B cell (primary cell): ENCODE measurements at regions not wholly inside any gene's neighbourhood (a gene's known extent, or its start where the extent isn't known, plus 50 kb on each side); places are given as distances from the start of the nearest gene placed in this dataset.

ENCODE experiments used
- EZH2 ChIP-seq: IDR thresholded peaks from 2 replicates; pipeline ENCODE4 v1.6.1; 2012; ENCODE audit warnings: borderline replicate concordance, low read depth, mild to moderate bottlenecking, moderate library complexity, low read length; ENCODE audit not compliant: insufficient read depth, poor library complexity, severe bottlenecking
- TF ChIP-seq, protein P1 (sequence below): fragments of 200-600 bp; IDR thresholded peaks from one replicate; pipeline ENCODE4 v1.8.0; 2022; ENCODE audit warnings: antibody characterized with exemption, mild to moderate bottlenecking

- TF ChIP-seq, protein P1, sequence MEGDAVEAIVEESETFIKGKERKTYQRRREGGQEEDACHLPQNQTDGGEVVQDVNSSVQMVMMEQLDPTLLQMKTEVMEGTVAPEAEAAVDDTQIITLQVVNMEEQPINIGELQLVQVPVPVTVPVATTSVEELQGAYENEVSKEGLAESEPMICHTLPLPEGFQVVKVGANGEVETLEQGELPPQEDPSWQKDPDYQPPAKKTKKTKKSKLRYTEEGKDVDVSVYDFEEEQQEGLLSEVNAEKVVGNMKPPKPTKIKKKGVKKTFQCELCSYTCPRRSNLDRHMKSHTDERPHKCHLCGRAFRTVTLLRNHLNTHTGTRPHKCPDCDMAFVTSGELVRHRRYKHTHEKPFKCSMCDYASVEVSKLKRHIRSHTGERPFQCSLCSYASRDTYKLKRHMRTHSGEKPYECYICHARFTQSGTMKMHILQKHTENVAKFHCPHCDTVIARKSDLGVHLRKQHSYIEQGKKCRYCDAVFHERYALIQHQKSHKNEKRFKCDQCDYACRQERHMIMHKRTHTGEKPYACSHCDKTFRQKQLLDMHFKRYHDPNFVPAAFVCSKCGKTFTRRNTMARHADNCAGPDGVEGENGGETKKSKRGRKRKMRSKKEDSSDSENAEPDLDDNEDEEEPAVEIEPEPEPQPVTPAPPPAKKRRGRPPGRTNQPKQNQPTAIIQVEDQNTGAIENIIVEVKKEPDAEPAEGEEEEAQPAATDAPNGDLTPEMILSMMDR, result no peak
- TF ChIP-seq EZH2, result no peak
These were observed 268.2 kb downstream of the TMEM167A start for GRCh38 chr5:82808960-82809359.
